DMS53 (cell line): ENCODE measurements at regions not wholly inside any gene's neighbourhood (a gene's known extent, or its start where the extent isn't known, plus 50 kb on each side); places are given as distances from the start of the nearest gene placed in this dataset.

Source experiments
- DNase-seq: peaks from one replicate; lab custom pipeline; 2025; lab: John Stamatoyannopoulos, UW

DNA sequence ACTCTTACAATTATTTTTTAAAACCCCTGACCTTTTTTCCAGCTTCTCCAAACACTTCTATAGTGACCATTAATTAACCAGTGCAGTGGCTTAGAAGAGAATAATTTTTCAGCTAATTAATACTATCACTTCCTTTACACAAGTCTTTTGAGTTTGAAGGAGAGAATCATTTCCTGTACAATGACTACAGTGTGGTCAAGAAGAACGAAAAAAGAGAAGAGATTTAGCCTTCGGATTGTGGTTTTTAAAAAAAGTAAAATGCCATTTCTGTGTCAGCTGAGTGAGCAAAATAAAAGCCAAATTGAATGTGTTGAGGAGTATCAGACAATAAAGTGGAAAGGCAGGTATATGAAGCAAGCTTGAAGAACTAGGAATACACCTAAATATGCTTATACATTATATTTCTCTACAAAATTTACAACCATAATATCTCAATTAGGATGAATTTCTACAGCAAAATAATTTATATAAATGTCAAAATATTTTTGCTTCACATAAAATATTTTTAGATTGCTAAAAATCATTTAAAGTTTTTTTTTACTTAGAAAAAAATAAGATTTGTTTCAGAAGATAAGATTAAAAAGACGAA lies 1155.2 kb upstream of the CNTN5 start:
- DNase-seq = no peak

DNA sequence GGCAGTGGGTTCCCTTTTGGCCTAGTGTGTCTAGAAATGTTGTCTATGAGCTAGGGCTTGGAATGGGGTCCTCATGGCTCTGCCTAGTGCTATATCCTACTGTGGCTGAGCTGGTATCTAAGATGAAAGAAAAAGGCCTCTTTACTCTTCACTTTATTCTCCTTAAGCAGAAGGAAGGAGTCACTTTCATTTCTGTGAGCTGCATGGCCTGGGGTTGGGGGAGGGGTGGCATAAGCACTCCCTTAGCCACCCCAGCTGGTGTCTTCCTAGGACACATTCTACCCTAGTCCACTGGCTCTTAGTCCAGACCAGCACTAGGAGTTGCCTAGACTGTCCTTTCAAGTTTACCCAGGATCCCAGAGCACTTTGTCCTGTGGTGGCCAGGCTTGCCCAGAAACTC lies 1148.9 kb upstream of the CNTN5 start:
- DNase-seq = no peak

DNA sequence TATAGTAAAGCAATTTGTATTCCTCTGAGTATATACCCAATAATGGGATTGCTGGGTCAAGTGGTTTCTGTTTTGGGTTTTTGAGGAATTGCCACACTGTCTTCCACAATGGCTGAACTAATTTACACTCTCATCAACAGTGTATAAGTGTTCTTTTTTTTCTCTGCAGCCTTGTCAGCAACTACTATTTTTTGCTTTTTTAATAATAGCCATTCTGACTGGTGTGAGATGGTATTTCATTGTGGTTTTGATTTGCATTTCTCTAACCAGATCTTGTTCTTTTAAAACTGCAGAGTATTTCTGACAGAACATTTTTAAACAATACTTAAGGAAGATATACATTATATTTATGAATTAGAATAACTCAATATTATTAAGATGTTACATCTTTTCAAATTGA lies 1140.5 kb upstream of the CNTN5 start:
- DNase-seq = no peak

DNA sequence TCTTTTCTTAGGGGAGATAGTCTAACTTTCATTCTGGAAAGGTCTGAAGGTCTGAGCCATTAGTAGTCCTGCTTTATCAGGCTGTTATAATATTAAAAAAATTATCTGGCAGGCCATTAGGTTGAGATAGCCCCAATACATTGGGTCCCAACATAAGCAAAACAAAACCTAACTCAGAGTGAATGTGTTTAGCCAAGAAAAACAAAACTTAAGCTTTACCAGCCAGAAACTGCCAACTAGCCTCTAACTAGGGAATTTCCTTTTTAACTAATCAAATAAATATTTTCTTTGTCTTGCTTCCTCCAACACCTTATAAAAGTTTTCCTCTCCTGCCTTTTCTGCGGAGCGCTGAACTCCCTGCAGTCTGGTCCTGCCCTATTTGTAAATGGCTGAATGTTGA lies 1137.7 kb upstream of the CNTN5 start:
- DNase-seq = no peak

DNA sequence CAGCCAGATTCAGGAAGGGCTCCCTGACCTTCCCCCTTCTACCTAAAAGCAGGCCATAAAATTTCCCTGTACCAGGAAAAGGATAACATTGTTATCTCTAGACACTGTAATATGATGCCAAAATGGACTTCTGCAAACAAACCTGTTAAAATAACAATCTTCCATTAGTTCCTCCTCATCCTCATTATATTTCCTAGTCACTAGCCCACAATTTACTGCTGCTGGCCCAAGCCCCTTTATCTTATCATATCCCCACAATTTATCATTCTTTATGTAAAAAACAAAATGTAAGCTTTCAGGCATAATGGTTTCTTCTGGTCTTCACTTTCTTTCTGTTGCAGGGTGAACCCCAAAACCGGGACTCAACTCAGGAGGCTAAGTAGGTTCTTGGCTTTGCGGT lies 1132.1 kb upstream of the CNTN5 start:
- peak; percentile 56 for DNase-seq

DNA sequence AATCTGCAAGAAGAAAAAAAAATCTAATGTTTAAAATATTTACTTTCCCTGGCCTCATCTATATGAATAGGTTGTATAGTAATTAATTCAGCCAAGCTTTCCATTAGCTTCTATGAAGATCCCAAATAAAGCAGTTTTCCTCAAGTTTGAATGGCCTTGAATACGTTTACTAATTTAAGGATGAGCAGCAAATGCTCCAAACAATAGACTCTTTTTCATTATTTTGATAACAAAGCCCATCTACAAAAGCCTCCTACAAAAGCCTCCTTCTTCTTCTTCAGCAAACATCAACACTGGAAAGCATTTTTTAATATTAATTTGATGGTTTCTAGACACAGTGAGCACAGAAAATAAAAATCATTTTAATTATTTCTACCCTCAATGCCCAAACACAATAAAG lies 1130.3 kb upstream of the CNTN5 start:
- DNase-seq = no peak

DNA sequence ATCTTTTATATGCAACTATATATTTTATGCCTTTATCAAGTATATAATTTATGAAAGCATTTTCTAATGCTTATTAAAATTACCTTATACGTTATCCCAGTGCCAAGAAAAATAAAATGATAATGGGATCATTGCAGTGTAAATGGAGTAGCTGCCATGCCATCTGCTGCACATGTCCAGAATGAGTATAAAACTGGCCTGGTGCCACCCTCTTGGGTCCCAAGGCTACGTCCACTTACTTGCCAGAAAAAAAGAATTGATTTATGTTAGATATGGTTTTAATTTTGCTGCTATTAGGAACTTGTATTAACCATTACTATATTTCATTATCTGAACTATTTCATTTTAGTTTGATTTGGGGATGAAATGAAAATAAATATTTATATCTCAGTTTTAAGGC lies 1127.1 kb upstream of the CNTN5 start:
- no peak for DNase-seq

DNA sequence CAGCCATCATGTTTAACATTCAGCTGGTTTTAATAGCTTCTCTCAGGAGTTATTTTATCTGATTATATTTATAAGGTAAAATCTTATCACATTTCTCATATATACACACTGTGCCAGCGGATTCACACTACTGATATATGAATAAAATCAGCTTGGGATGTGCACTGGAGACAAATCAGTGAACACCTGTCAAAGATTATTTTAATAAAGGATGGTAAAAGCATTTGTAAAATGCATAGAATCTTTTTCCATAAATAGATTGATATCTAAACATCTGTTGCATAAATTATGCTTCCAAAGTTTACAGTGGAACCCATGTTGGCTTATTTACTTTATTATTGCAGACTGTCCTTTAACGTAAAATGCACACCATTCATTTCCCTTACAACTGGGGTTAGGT lies 1125.8 kb upstream of the CNTN5 start:
- DNase-seq = no peak

DNA sequence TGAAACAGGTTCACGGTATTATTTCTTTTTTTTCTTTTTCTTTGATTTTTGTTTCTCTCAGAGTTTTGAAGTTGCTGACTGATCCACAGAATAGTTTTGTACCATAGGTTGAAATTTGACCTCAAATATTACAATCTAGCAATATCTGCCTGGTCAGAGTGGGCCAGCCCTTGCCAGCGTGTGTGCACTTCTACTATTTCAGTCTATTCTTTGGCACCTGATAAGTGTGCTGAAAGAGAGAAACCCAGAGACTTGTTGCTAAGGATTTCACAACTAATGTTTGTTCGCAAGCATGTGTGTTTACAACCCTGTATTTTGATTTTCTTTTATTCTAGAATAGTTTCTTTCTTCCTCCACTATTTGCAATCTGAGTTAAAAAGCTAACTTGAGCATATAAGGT lies 1125.2 kb upstream of the CNTN5 start:
- no peak for DNase-seq

DNA sequence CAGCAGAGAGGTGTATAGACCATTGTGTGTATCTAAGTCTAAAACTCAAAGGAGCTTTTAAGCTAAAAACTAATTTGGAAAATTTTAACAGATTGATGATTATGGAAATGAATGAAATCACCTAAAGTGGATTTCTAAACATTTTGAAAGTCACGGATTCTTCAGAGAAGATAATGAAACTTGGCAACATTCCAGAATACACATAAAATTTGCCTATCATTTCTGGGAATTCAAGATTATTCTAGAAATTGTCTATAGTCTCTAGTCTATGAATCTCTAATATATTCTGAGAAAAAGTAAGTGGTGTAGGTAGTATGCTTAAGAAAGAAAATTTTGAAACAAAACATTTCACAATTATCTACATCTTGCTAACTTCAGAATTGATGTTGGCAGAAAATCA lies 1117.9 kb upstream of the CNTN5 start:
- no peak for DNase-seq

DNA sequence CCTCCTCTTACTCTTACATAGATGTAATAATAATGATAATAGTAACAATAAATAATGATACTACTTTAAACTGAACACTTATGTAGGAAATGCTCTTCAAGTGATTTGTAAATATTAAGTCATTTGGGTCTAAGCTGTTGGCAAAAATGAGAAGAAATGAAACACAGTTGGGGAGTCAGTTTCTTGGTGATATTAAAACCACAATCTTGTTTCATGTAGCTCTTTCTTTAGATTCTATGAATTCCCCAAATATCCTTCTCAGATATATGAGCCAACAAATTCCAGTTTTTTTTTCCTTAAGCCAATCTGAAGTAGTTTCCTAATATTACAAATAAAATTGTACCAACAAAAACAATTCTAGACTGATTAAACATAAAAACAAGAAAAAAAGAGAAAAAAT lies 1115.6 kb upstream of the CNTN5 start:
- no peak for DNase-seq

DNA sequence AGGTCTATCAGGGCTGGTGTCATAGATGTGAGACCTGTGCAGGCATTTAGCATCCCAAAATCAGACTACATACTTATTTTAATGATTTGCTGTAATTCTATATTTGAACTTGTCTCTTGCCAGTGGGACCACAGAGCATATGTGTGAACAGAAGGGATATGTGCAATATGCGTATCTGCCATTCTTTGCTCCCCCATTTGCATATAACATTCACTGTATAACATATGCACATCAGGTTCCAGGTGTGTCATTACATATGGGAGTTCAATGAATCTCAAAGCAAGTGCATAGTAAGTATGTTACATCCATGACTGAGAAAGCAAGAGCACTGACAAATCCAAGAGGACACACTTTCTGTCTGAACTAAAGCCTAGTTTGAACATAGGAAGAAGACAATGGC lies 1115.1 kb upstream of the CNTN5 start:
- no peak for DNase-seq

DNA sequence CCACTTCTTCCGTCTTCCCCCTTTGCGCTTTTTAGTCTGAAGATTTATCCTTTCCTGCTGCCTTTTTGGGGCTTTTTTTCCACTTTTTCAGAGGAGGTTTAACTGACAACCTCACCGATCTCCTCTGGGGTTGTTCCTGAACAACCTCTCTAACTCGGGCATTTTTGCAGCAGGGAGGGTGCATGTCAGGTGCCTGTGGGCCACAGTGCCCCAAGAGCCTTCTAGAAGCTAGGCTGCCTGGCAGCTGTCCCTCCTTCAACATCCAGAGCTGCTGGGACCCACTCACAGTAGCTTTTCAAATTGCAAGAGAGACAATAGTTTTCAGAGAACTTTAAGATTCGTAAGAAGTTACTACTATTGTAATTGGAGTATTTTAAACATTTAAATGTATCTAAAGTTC lies 1112.4 kb upstream of the CNTN5 start:
- no peak for DNase-seq

DNA sequence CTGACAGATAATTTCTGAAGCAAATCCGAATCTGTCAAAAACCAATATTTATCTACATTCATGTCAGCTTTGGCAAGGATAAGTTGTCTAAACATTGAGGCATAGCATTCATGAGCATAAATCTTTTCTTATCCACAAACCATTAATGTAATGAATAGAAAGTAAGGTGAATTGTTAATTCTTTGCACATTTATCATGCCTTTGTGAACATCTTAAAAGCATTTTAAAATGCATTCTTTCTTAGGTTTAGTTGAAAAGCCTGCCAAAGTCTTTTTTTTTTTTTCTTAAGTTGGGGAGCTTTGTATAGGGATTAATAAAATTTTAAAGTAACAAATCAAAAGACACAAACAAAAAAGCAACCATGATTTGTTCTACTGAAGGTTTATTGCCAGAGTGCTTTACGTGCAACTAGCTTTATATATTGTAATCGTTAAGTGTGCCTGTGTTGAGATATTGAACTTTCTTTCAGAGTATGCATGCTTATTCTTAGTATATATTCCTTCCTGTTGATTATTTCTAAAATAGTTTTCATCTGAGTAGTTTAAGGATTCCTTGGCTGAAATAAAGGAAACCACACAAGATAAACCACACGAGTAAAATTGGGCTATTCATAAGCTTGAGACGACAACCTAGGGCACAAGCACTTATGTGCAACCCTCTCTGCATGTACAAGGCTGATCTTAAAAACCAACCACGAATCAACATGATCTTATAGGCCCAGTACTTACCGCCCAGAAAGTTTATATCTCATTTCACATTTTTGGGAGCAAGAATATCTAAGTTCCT lies 1110.9 kb upstream of the CNTN5 start:
- DNase-seq = no peak

DNA sequence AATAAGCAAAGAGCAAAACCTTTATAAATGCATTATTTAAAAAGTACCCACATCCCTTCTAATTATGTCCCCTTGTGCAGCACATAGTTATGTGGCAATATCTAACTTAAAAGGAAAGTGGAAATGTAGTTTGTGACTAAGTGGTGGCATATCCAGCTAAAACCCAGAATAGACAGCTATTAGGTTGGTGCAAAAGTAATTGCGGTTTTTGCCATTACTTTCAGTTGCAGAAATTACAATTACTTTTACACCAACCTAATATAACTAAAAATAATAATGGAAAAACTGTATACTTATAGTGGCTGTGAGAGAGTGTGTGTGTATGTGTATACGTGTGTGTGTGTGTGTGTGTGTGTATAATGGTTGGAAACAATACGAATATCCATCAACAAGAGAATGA lies 1108.1 kb upstream of the CNTN5 start:
- DNase-seq = no peak

DNA sequence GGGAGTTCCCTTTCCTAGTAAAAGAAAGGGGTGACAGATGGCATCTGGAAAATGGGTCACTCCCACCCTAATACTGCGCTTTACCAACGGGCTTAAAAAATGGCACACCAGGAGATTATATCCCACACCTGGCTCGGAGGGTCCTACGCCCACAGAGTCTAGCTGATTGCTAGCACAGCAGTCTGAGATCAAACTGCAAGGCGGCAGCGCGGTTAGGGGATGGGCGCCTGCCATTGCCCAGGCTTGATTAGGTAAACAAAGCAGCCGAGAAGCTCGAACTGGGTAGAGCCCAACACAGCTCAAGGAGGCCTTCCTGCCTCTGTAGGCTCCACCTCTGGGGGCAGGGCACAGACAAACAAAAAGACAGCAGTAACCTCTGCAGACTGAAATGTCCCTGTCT lies 1097.8 kb upstream of the CNTN5 start:
- DNase-seq = peak; percentile 31

DNA sequence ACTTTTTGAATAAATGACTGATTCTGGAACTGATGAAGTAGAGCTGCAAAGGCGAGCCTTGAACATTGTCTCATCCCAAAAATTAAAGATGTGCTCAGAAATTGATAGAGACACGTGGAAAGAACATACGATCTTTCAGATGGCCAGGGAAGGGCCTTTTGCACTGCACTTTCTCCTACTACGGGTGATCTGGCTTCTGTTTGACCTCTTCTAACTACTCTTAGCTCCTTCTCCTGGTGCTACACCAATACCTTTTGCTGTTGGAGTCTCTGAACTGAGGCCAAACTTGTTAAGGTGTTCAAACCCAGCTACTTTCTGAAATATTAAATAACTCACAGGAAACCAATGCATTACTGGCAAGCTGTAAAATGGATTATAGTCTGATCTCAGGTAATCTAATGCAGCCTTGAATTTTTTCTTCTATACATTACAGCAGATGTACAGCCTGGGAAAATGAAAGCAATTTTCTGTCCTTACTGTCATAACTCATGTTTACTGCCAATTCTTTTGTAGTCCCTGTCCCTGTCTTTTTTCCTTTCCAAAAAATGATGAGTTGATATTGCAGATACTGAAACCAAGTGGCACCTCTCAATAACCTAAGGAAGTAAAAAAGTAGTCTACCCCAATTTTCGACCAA lies 1086.1 kb upstream of the CNTN5 start:
- no peak for DNase-seq

DNA sequence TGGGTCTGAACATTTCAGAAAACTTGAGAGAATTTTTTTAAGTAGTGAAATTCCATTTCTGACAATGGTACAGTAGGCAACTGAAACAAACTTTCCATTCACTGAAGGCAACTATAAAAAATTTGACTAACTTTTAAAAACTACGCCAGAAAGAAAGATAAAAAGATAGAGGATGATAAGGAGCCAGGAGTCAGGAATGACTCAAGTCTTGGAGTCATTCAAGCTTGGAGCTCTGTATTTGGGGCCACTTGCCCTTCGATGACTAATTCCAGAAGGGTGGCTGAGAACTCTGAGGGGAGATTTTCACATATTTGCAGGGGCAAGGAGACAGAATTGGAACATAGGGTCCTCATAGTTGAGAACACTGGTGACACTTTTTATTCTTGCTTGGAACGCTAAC lies 1083.2 kb upstream of the CNTN5 start:
- DNase-seq = no peak

DNA sequence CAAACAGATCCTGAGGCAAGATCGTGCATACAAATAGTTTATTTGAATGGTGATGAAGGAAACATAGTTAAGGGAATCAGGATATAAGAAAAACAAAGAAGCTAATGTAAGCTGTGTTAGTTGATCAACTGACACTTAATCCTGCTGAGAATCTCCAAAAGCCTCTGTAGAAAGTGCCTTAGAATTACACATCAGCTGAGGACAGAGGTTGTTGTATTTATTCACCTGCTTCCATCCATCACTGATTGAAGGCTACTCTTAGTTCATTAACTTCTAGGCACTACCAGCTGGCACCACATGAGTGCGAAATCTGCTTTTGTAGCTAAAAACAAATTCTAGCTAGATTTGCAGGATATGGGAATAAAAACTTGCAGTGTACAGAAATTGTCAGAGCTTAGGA lies 1082.0 kb upstream of the CNTN5 start:
- DNase-seq = peak; percentile 12

DNA sequence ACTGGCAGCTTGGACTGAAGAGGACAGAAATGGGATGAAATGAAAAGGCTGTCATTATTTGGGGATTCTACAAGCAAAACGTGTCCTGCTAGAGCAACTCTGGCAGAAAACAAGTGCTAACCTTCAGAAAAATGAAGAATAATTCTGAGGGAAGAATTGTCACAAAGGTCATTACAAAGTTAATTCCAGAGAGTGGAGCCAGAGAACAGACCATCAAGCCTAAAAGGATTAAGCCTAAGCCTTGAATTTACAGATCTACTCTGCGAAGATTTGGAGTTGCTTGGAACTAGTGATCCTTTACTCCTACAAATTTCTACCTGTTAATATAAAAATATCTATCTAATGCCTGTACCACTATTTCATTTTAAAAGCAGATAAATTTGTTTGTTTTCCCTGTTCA lies 1077.3 kb upstream of the CNTN5 start:
- DNase-seq = no peak

DNA sequence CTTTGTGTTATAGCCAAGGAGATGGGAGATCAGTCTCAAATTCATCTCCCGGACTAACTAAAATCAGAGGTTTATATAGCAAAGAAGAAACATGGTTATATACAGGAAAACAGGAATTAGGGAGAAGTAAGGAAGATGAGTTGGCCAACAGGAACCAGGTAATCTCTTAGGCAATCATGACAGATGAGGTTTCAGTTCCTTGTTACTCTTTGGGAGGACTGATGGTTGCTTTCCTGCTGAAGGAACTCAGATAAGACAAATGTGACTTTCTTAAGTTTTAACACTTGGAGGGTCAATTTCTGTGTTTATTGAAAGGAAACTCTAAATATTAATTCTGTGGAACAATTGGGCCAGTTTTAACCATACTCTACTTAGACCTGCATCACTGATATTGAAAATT lies 1072.0 kb upstream of the CNTN5 start:
- no peak for DNase-seq

DNA sequence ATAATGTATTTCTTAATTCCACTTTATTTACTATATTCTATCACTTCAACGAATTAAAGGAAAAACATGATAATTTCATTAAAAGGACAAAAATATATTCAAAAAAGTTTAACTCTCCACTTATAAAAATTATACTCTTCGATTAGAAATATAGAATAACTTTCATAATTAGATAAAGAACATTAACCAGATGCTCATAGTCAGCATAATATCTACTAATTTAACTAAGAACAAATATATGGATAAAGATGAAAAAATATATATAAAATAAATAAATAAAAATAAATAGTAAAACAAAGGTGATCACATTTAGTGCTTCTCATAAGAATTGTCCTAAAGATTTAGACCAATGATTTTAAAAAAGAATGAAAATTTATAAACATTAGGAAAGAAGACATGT lies 1065.2 kb upstream of the CNTN5 start:
- DNase-seq = no peak

DNA sequence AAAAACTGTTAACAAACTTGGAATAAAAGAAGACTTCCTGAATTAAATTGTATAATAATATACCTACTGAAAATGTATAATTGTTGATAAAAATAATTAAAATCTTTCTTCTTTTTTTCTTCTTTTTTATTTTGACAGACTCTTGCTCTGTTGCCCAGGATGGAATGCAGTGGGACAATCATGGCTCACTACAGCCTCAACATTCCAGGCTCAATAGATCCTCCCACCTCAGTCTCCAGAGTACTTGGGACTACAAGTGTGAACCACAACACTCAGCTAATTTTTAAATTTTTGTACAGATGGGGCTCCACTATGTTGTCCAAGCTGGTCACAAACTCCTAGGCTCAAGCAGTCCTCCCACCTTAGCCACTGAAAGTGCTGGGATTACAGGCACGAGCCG lies 1063.8 kb upstream of the CNTN5 start:
- no peak for DNase-seq

DNA sequence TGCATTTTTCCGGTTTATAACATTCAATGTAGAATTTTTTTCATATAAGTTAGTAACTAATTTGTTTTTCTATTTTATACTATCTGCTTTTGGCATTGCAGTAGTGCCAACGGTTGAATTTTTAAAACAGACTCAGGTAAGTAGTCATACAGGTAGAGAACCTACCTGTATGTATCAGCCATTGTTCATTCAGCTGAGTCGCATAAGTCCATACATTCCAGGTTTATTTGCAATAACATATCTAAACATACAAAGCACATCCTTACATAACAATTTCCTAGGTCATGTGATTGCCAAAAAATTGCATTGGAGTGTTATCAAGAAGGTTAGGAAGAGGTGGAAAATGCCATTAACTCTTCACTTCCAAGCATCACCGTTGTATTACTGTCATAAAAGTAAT lies 1059.3 kb upstream of the CNTN5 start:
- DNase-seq = no peak
